B cell (primary cell): ENCODE measurements at regions not wholly inside any gene's neighbourhood (a gene's known extent, or its start where the extent isn't known, plus 50 kb on each side); places are given as distances from the start of the nearest gene placed in this dataset.

Experiments used
- CTCF ChIP-seq: fragments of 200-600 bp; IDR thresholded peaks from one replicate; pipeline ENCODE4 v1.8.0; 2022; ENCODE audit warnings: antibody characterized with exemption, mild to moderate bottlenecking
- EZH2 ChIP-seq: IDR thresholded peaks from 2 replicates; pipeline ENCODE4 v1.6.1; 2012; ENCODE audit warnings: borderline replicate concordance, low read depth, mild to moderate bottlenecking, moderate library complexity, low read length; ENCODE audit not compliant: insufficient read depth, poor library complexity, severe bottlenecking

- TF ChIP-seq CTCF (no peak), EZH2 (no peak)
These were observed 87.1 kb downstream of the FZD10 start for GRCh38 chr12:130249376-130249775.
